Fibroblast of peridontal ligament (primary cell): ENCODE measurements at regions not wholly inside any gene's neighbourhood (a gene's known extent, or its start where the extent isn't known, plus 50 kb on each side); places are given as distances from the start of the nearest gene placed in this dataset.

Experiments used
- DNase-seq: peaks from one replicate; pipeline ENCODE4 v3.0.0-alpha.2; 2010; ENCODE audit errors: extremely low read depth

- DNase-seq, result no peak
Observed at GRCh38 chr12:111196532-111196931, 172.4 kb downstream of the PHETA1 start.

- no peak for DNase-seq
Observed at GRCh38 chr12:111195316-111195715, 173.6 kb downstream of the PHETA1 start.

- no peak for DNase-seq
Observed at GRCh38 chr12:111194703-111195051, 174.2 kb downstream of the PHETA1 start.

- no peak for DNase-seq
Observed at GRCh38 chr12:111193977-111194702, 174.8 kb downstream of the PHETA1 start.

GRCh38 chr12:111193496-111193895 is 175.4 kb downstream of the PHETA1 start:
- DNase-seq, result no peak

GRCh38 chr12:111193067-111193466 is 175.8 kb downstream of the PHETA1 start:
- DNase-seq, result no peak

- DNase-seq, result no peak
Observed at GRCh38 chr12:111192647-111193046, 176.2 kb downstream of the PHETA1 start.

GRCh38 chr12:111190741-111191526 is 178.0 kb downstream of the PHETA1 start:
- DNase-seq, result no peak

- DNase-seq, result no peak
Observed at GRCh38 chr12:111189792-111190191, 179.1 kb downstream of the PHETA1 start.

- no peak for DNase-seq
Observed at GRCh38 chr12:111188436-111188835, 180.5 kb downstream of the PHETA1 start.

- DNase-seq, result no peak
Observed at GRCh38 chr12:111186347-111186746, 182.5 kb downstream of the PHETA1 start.

- no peak for DNase-seq
Observed at GRCh38 chr12:111185889-111186227, 183.0 kb downstream of the PHETA1 start.

- DNase-seq, result no peak
Observed at GRCh38 chr12:111185206-111185888, 183.5 kb downstream of the PHETA1 start.

- no peak for DNase-seq
Observed at GRCh38 chr12:111184161-111184560, 184.7 kb downstream of the PHETA1 start.

- DNase-seq, result no peak
Observed at GRCh38 chr12:111183094-111183493, 185.8 kb downstream of the PHETA1 start.

- DNase-seq, result no peak
Observed at GRCh38 chr12:111182382-111182781, 186.5 kb downstream of the PHETA1 start.

GRCh38 chr12:111181143-111181726 is 187.7 kb downstream of the PHETA1 start:
- DNase-seq, result peak; percentile 10

GRCh38 chr12:111180426-111181142 is 188.3 kb downstream of the PHETA1 start:
- no peak for DNase-seq

GRCh38 chr12:111178181-111179081 is 190.5 kb downstream of the PHETA1 start:
- no peak for DNase-seq

- DNase-seq, result no peak
Observed at GRCh38 chr12:111175396-111176094, 193.3 kb downstream of the PHETA1 start.
